SU-DHL-6 (cell line): ENCODE measurements at regions not wholly inside any gene's neighbourhood (a gene's known extent, or its start where the extent isn't known, plus 50 kb on each side); places are given as distances from the start of the nearest gene placed in this dataset.

Experiments
- CTCF ChIP-seq: fragments of 200-600 bp; sonication (generic); IDR thresholded peaks from one replicate; pipeline ENCODE4 v1.5.1; 2017; ENCODE audit warnings: antibody characterized with exemption, mild to moderate bottlenecking, low read length, moderate library complexity; ENCODE audit not compliant: insufficient read depth, poor library complexity, severe bottlenecking
- EZH2phosphoT487 ChIP-seq: fragments of 200-600 bp; sonication (generic), shearing (Covaris generic); conservative IDR thresholded peaks from 2 replicates; pipeline ENCODE4 v1.6.1; 2018; ENCODE audit warnings: mild to moderate bottlenecking, antibody characterized with exemption, low read length, moderate library complexity, mixed read lengths

- TF ChIP-seq CTCF, result no peak
- no peak for TF ChIP-seq EZH2phosphoT487
These were observed 106.7 kb downstream of the OLFM4 start for GRCh38 chr13:53135301-53135700.
